GM12873 (cell line): ENCODE measurements at regions not wholly inside any gene's neighbourhood (a gene's known extent, or its start where the extent isn't known, plus 50 kb on each side); places are given as distances from the start of the nearest gene placed in this dataset.

Experiments used
- CTCF ChIP-seq: IDR thresholded peaks from 2 replicates; pipeline ENCODE4 v1.5.1; 2012; ENCODE audit warnings: low read depth, mild to moderate bottlenecking, moderate library complexity, low read length, control low read depth; ENCODE audit not compliant: insufficient read depth; ENCODE audit errors: missing control alignments

DNA sequence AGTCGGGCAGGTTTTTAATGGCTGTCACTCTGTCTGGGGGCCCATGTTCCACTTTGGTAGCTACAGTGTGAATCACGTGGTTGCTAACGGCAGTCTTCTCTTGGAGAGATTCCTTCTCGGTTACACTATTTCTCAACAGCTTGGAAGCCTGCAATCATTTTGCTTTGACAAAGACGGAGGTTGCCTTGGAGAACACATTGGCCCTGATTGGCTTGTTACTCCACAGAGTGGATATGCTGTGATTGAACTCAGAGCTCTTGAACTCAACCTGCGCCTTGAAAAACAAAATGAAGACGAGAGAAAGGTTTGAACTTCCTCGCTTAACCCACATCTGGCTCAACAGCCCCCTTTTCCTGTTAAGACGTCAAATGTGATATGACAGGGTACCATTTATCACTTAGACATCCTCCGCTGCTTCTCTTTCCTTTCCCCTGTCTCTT lies 218.9 kb downstream of the MAF start:
- no peak for TF ChIP-seq CTCF

DNA sequence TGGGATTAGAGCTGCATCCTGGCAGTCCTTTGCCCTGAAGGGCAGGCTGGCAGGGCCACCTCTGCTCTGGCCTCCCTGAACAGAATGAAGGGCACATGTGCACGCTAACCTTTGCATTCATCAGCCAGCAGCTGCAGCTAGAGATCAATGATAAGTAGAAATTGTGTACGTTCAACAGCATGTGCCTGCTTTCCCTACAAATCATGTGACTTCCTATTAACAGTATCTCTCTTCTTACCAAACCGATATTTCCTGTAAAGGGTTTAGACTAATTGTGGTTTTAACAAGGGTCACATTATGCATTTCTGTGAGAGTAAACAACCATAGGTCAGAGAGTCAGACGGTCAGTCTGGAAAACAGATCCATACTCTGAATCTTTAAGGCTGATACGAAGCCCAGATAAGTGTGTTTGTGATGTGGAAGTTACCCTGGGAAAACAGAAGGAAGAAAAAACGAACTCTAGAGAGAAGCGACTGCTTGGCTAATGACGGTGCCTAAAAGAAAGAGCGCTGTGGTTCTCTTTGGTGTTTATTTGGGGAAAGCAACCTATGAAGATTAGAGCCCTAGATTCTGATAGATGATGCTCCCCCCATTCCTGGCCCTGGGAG lies 219.4 kb downstream of the MAF start:
- TF ChIP-seq CTCF = no peak

- no peak for TF ChIP-seq CTCF
Observed at GRCh38 chr16:79379095-79379494, 221.4 kb downstream of the MAF start.

DNA sequence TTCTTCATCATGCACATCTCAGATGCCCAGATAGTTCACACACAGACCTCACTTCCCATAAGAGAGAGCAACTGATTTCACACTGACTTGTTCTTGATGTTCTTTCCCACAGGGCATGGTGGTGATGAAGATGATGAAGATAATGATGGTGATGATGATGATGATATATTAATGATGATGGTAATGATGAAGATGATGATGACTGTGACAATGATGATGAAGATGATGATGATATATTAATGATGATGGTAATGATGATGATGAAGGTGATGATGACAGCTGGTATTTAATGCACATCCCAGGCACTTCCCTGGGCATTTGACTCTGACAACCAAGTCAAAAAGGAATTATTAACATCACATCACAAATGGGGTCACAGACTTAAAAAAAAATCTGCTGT lies 225.2 kb downstream of the MAF start:
- TF ChIP-seq CTCF = no peak

DNA sequence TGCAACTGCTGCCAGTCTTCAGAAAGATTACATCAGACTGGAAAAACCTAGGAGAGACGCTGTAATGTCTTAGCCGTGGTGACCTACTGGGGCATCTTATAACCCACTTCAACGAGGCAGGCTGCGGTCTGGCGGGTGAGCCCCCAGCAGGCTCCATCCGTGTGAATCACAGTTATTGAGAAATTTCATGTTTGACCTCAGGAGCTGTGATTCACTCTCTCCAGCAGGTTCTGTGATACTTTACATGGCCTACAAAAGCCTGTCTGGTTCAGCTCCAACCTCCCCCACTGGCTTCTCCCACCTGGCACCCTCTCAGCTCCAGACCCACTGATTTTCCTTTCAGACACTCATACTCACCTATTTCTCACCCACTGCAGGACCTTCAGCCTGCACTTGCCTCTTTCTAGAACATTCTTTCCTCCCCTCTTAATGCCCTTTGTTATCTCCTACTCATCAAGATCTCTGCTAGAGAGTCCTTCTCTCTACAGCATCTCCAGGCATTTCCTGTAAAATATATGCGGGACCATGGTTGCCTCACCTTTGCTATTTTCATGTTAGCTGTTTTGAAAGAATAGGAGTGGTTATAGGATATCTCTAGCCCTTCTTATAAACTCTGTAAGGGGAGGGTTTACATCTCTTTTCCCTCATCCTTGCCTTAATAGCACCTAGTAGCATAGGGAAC lies 227.9 kb downstream of the MAF start:
- TF ChIP-seq CTCF = no peak

GRCh38 chr16:79370736-79371135 lies 229.8 kb downstream of the MAF start:
- no peak for TF ChIP-seq CTCF

DNA sequence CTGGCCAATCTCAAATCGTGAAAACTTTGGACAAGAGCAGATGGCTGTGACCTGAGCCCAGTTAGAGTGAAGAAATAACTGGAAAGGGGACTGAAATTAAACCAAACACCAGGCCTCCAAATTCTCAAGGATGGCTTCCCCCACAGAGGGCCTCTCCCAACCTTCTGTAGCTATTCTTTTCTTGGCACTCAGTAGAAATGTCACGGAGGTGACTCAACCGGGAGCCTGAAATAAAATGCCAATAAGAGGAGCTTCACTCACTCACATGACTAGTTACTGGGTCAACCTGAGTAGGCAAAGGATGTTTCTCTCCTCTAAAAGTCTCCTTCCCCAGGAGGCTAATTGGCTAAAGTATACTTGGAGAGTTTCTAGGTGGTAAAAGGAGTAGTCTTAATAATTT lies 230.7 kb downstream of the MAF start:
- TF ChIP-seq CTCF = no peak
